Activated CD8-positive, alpha-beta T cell treated with anti-CD3 and anti-CD28 coated beads for 36 hours (primary cell): ENCODE measurements at regions not wholly inside any gene's neighbourhood (a gene's known extent, or its start where the extent isn't known, plus 50 kb on each side); places are given as distances from the start of the nearest gene placed in this dataset.

Source experiments
- ATAC-seq: fragments of 200-7000 bp; cut with Tn5 transposase; one replicate; pipeline ENCODE4 v1.10.0; 2021; ENCODE audit warnings: mild to moderate bottlenecking, moderate library complexity
- CTCF ChIA-PET: fragments of 350-600 bp; sonication (Branson Sonifier 250); formaldehyde crosslinking; loops from one replicate; lab custom pipeline; 2021; ENCODE audit warnings: antibody characterized with exemption; lab: Charles Lee
- POLR2A ChIA-PET: fragments of 350-600 bp; sonication (Branson Sonifier 250); formaldehyde crosslinking; loops from one replicate; lab custom pipeline; 2021; ENCODE audit warnings: antibody characterized with exemption; lab: Charles Lee
- DNase-seq: peaks from one replicate; pipeline ENCODE4 v3.0.0-alpha.2; 2020
- H3K27ac Mint-ChIP-seq: one replicate; pipeline ENCODE4 v1.8.0; 2021; ENCODE audit warnings: mild to moderate bottlenecking, mixed read lengths
- H3K27me3 Mint-ChIP-seq: one replicate; pipeline ENCODE4 v1.8.0; 2021; ENCODE audit warnings: mixed read lengths
- H3K36me3 Mint-ChIP-seq: one replicate; pipeline ENCODE4 v1.8.0; 2021; ENCODE audit warnings: low read depth, mixed read lengths
- H3K4me1 Mint-ChIP-seq: one replicate; pipeline ENCODE4 v1.8.0; 2021; ENCODE audit warnings: low read depth, mixed read lengths
- H3K4me3 Mint-ChIP-seq: one replicate; pipeline ENCODE4 v1.8.0; 2021; ENCODE audit warnings: mild to moderate bottlenecking, moderate library complexity, mixed read lengths
- H3K9me3 Mint-ChIP-seq: one replicate; pipeline ENCODE4 v1.8.0; 2021; ENCODE audit warnings: mixed read lengths
- intact Hi-C: fragments of 100-400 bp; cut with micrococcal nuclease; formaldehyde crosslinking; loops from one replicate; pipeline ENCODE4 v1.10.0; 2022
- TF ChIP-seq, protein P1 (sequence below): fragments of 200-600 bp; IDR thresholded peaks from one replicate; pipeline ENCODE4 v1.8.0; 2022; ENCODE audit warnings: antibody characterized with exemption, mild to moderate bottlenecking

GRCh38 chr3:153349108-153349499 lies 187.1 kb downstream of the RAP2B start:
- peaks cover 6% of the 10 kb centered on the region for H3K9me3 Mint-ChIP-seq

GRCh38 chr3:153350420-153350819 lies 188.4 kb downstream of the RAP2B start:
- Mint-ChIP-seq H3K27me3 (no peaks in the 10 kb centered on the region), H3K36me3 (no peaks in the 10 kb centered on the region), H3K4me1 (no peaks in the 10 kb centered on the region), H3K27ac (no peak overlapping the region), H3K9me3 (peaks cover 6% of the 10 kb centered on the region), H3K4me3 (no peak overlapping the region)
- POLR2A ChIA-PET, result no interaction called here
- intact Hi-C loops, result no loop called here
- TF ChIP-seq, protein P1, sequence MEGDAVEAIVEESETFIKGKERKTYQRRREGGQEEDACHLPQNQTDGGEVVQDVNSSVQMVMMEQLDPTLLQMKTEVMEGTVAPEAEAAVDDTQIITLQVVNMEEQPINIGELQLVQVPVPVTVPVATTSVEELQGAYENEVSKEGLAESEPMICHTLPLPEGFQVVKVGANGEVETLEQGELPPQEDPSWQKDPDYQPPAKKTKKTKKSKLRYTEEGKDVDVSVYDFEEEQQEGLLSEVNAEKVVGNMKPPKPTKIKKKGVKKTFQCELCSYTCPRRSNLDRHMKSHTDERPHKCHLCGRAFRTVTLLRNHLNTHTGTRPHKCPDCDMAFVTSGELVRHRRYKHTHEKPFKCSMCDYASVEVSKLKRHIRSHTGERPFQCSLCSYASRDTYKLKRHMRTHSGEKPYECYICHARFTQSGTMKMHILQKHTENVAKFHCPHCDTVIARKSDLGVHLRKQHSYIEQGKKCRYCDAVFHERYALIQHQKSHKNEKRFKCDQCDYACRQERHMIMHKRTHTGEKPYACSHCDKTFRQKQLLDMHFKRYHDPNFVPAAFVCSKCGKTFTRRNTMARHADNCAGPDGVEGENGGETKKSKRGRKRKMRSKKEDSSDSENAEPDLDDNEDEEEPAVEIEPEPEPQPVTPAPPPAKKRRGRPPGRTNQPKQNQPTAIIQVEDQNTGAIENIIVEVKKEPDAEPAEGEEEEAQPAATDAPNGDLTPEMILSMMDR, result no peak
- DNase-seq (no peak), ATAC-seq (no peak)
- CTCF ChIA-PET, result no interaction called here

More at GRCh38 chr3:153349108-153349499, 187.1 kb downstream of the RAP2B start:
- H3K27ac Mint-ChIP-seq, result no peak overlapping the region
- ChIA-PET CTCF (interaction anchor here (1.2 kb wide), 1 partner anchor 65 kb away, joined by 3 read pairs; no protein-coding TSS in a partner anchor), POLR2A (no interaction called here)
- ATAC-seq, result no peak
- no peaks in the 10 kb centered on the region for H3K27me3 Mint-ChIP-seq
- H3K4me1 Mint-ChIP-seq, result no peaks in the 10 kb centered on the region
- no peak for DNase-seq
- intact Hi-C loops, result no loop called here
- H3K4me3 Mint-ChIP-seq, result no peak overlapping the region
- no peaks in the 10 kb centered on the region for H3K36me3 Mint-ChIP-seq
- TF ChIP-seq, protein P1, result no peak

GRCh38 chr3:153354641-153355040 lies 192.6 kb downstream of the RAP2B start:
- TF ChIP-seq, protein P1, result no peak
- no peak overlapping the region for H3K4me3 Mint-ChIP-seq
- no peaks in the 10 kb centered on the region for H3K36me3 Mint-ChIP-seq
- H3K4me1 Mint-ChIP-seq, result no peaks in the 10 kb centered on the region
- ATAC-seq (no peak), DNase-seq (no peak)
- intact Hi-C loops, result no loop called here
- no peak overlapping the region for H3K27ac Mint-ChIP-seq
- CTCF ChIA-PET, result no interaction called here
- no peaks in the 10 kb centered on the region for H3K9me3 Mint-ChIP-seq
- POLR2A ChIA-PET, result interaction anchor here (0.9 kb wide), 1 partner anchor 71 kb away, joined by 3 read pairs; no protein-coding TSS in a partner anchor
- no peaks in the 10 kb centered on the region for H3K27me3 Mint-ChIP-seq

- CTCF ChIA-PET, result no interaction called here
- Mint-ChIP-seq H3K27me3 (no peaks in the 10 kb centered on the region), H3K9me3 (no peaks in the 10 kb centered on the region), H3K4me1 (no peaks in the 10 kb centered on the region), H3K36me3 (no peaks in the 10 kb centered on the region), H3K4me3 (no peak overlapping the region), H3K27ac (no peak overlapping the region)
- TF ChIP-seq, protein P1, result no peak
- ATAC-seq, result no peak
- POLR2A ChIA-PET, result no interaction called here
- intact Hi-C loops, result no loop called here
- DNase-seq, result no peak
These were observed 193.5 kb downstream of the RAP2B start for GRCh38 chr3:153355559-153355958.

GRCh38 chr3:153356908-153357307 lies 194.9 kb downstream of the RAP2B start:
- no peaks in the 10 kb centered on the region for H3K4me1 Mint-ChIP-seq
- TF ChIP-seq, protein P1, result no peak
- H3K36me3 Mint-ChIP-seq, result no peaks in the 10 kb centered on the region
- ATAC-seq (no peak), DNase-seq (no peak)
- POLR2A ChIA-PET, result no interaction called here
- no peaks in the 10 kb centered on the region for H3K27me3 Mint-ChIP-seq
- CTCF ChIA-PET, result no interaction called here
- intact Hi-C loops, result no loop called here
- no peak overlapping the region for H3K27ac Mint-ChIP-seq
- H3K9me3 Mint-ChIP-seq, result no peaks in the 10 kb centered on the region
- H3K4me3 Mint-ChIP-seq, result no peak overlapping the region
